GM12892 (cell line): ENCODE measurements at regions not wholly inside any gene's neighbourhood (a gene's known extent, or its start where the extent isn't known, plus 50 kb on each side); places are given as distances from the start of the nearest gene placed in this dataset.

Source experiments
- POLR2A ChIP-seq: IDR thresholded peaks from 2 replicates; pipeline ENCODE4 v1.6.1; 2011; ENCODE audit warnings: low read depth, low read length, control low read depth
- POLR2AphosphoS5 ChIP-seq: IDR thresholded peaks from 2 replicates; pipeline ENCODE4 v1.6.1; 2011; ENCODE audit warnings: low read depth, low read length, control low read depth
- TAF1 ChIP-seq: IDR thresholded peaks from 2 replicates; pipeline ENCODE4 v1.6.1; 2011; ENCODE audit warnings: low read depth, mild to moderate bottlenecking, control low read depth, low read length, borderline replicate concordance

DNA sequence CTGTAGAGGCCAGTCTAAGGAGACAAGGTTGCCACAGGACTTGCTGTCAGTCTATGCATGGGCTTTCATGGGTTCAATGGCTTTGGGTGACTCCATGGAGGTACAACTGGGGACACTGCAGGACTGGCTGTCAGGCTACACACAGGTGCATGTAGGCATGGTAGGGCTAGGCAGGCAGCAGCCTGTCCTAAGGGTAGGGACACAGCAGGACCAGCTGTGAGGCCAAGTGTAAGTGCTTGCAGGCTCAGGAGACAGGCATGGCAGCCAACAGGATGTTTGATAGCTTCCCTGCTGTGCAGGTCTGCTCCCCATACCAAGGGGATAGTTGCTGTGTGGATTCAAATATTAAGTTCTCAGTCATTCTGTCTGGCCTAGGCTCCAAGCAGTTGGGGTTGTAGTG lies 181.0 kb upstream of the NPY start:
- TF ChIP-seq POLR2AphosphoS5 (no peak), POLR2A (no peak), TAF1 (no peak)
